HUES64 (cell line): ENCODE measurements at regions not wholly inside any gene's neighbourhood (a gene's known extent, or its start where the extent isn't known, plus 50 kb on each side); places are given as distances from the start of the nearest gene placed in this dataset.

ENCODE experiments used
- H3K27ac ChIP-seq: 2 replicates; pipeline ENCODE4 v1.7.0; 2013; ENCODE audit warnings: low read depth, low read length, inconsistent platforms
- H3K27me3 ChIP-seq: 2 replicates; pipeline ENCODE4 v1.6.1; 2013; ENCODE audit warnings: mild to moderate bottlenecking, low read length; ENCODE audit not compliant: insufficient read depth
- H3K36me3 ChIP-seq: 2 replicates; pipeline ENCODE4 v1.6.1; 2013; ENCODE audit warnings: mild to moderate bottlenecking, low read length; ENCODE audit not compliant: insufficient read depth
- H3K4me1 ChIP-seq: 2 replicates; pipeline ENCODE4 v1.6.1; 2013; ENCODE audit warnings: mild to moderate bottlenecking, low read length, moderate library complexity; ENCODE audit not compliant: insufficient read depth
- H3K4me3 ChIP-seq: 2 replicates; pipeline ENCODE4 v1.5.1; 2013; ENCODE audit warnings: mild to moderate bottlenecking, low read length, moderate library complexity
- H3K9ac ChIP-seq: 2 replicates; pipeline ENCODE4 v1.6.1; 2013; ENCODE audit warnings: mild to moderate bottlenecking, low read depth, low read length
- H3K9me3 ChIP-seq: 2 replicates; pipeline ENCODE4 v1.6.1; 2013; ENCODE audit warnings: low read depth, low read length; ENCODE audit not compliant: insufficient read depth
- WGBS: fragments of 150-250, 120-280 bp; methylation state at CpG from one replicate; pipeline ENCODE4 v1.1.7; 2013; ENCODE audit warnings: missing lambda C conversion rate; 5-methylcytosine and 5-hydroxymethylcytosine counted together

DNA sequence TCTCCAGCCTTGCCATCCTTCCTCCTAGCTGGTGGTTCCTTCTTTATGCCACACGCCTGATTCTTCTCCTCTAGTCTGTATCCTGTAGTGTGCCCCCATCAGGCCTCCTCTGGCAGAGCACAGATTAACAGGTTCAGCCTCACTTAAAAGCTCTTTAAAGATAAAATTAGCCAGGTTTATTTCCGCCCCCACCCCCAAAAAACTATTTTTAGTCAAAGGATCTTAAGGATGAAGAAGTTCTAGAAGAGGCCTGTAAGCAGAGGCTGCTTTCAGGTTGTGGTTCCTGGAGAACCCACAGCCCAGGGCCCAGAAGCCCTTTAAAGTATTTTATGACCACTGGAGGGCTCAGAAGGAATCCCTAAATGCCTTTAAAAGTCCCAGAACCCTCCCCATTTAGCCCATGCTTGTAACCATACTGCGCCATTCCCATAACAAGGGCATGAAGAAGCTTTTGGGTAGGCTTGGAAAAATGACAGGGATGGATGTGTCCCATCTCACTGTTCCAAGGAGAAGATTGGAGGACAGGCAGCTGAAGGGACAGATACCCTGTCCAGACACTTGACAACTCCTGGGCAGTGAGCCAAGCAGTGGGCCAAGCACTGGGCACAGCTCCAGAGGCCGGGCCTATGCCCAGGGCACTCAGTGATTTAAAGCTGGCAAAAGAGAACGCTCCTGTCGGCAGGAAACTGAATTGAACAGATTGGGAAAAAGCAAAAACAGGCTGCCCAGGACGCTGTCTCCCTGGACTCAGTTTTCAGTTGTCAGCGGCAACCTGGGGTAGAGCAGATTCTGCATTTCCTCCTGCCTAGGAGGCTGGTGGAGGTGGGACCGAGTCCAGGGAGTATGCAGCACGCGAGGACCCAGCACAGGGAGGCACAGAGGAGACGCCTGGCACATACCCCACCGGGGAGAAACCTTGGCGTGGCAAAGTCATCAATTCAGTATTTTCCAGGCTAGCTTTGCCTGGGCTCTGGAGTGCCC, 106.3 kb upstream of the SSBP2 start:
- H3K27ac ChIP-seq = no peak overlapping the region
- WGBS = 70% methylated on average over 13 of the region's 14 CpGs
- H3K9ac ChIP-seq = no peak overlapping the region

DNA sequence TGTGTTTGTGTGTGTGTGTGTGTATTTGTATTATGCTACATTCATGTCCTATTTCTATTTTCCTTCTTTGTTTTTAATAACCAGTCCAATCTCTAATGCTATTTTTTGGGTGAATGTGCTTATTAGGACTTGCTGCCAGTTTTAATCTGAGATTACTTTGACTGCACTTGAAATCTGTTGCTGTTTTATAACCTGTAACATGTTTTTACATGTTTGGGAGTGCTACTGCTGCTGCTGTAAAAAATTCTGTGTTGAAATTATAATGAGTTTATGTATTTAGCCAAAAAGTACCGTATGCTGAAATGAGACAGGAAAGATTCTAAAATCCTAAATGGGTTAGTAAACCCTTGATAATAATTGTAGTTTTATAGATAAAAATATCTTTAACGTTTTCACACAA, 104.7 kb upstream of the SSBP2 start:
- peaks cover 65% of the 10 kb centered on the region for H3K4me1 ChIP-seq
- no peak overlapping the region for H3K27ac ChIP-seq
- H3K27me3 ChIP-seq = no peaks in the 10 kb centered on the region
- no peaks in the 10 kb centered on the region for H3K36me3 ChIP-seq
- no peaks in the 10 kb centered on the region for H3K9me3 ChIP-seq
- H3K4me3 ChIP-seq = no peak overlapping the region
- 84% methylated on average over 1 of the region's 2 CpGs for WGBS
- no peak overlapping the region for H3K9ac ChIP-seq

More for the DNA sequence above, 106.3 kb upstream of the SSBP2 start:
- H3K27me3 ChIP-seq = no peaks in the 10 kb centered on the region
- no peaks in the 10 kb centered on the region for H3K36me3 ChIP-seq
- H3K4me3 ChIP-seq = no peak overlapping the region
- peaks cover 57% of the 10 kb centered on the region for H3K4me1 ChIP-seq
- no peaks in the 10 kb centered on the region for H3K9me3 ChIP-seq

DNA sequence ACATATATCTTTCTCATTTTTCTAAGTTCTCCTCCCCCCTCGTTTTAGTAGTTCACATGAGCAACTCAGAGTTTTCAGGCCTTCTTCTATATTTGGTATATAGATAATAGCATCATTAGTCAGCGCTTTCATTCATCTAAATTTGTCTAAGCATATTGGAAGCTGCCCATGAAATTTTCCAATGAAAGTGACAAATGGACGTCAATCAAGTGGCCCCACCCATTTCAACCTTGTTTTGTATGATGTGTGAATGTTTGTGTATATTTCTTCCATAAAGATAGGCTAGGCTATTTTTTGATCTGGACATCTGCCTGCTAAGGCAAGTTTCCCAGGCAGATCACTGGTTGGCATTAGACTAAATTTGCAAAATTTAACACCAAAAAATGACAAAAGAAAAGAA, 104.0 kb upstream of the SSBP2 start:
- Histone ChIP-seq H3K27me3 (no peaks in the 10 kb centered on the region), H3K4me3 (no peak overlapping the region), H3K9ac (no peak overlapping the region), H3K9me3 (no peaks in the 10 kb centered on the region), H3K4me1 (peaks cover 72% of the 10 kb centered on the region), H3K36me3 (no peaks in the 10 kb centered on the region), H3K27ac (no peak overlapping the region)
- WGBS = 81% methylated on average over 3 of the region's 3 CpGs

DNA sequence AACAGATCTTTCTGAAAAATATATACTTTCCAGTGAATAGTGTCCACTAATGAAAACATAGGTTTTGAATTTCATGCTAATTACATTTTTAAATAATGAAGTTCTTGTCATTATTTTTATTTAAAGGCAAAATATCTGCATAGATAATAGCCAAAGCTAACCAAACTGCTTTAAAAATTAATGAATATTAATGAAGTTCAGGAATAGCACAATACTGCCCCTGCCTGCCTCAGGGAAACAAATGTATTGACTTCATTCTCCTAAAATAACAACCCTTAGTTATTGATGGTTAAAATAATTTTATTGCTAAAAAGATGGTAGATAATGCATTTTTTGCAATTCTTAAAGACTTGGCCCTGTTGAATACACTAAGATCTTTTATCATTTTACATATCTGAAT, 103.6 kb upstream of the SSBP2 start:
- H3K9ac ChIP-seq = no peak overlapping the region
- H3K4me1 ChIP-seq = peaks cover 76% of the 10 kb centered on the region
- H3K4me3 ChIP-seq = no peak overlapping the region
- H3K36me3 ChIP-seq = no peaks in the 10 kb centered on the region
- no peaks in the 10 kb centered on the region for H3K9me3 ChIP-seq
- no peak overlapping the region for H3K27ac ChIP-seq
- no peaks in the 10 kb centered on the region for H3K27me3 ChIP-seq

DNA sequence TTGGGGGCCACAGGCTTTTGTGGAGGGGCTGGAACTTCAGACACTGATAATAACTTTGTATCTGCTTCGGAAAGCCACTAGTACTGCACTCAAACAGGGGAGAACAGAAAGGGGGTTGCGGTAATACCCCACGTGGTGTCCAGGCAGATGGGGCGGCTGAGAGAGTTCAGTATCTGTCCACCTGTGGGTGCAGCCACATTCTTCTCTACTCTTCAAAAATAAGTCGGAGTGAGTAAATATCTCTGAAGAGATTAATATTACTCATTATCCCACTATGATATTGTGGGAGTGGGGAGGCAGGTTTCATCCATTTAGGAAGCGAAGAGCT, 102.1 kb upstream of the SSBP2 start:
- H3K9ac ChIP-seq = no peak overlapping the region
- H3K27me3 ChIP-seq = no peaks in the 10 kb centered on the region
- H3K4me1 ChIP-seq = peaks cover 79% of the 10 kb centered on the region
- 39% methylated on average over 5 of the region's 6 CpGs for WGBS
- H3K4me3 ChIP-seq = peak overlapping the region; percentile 51
- H3K27ac ChIP-seq = peak overlapping the region; percentile 87; the same call in 1 of the 2 replicates
- H3K9me3 ChIP-seq = no peaks in the 10 kb centered on the region
- H3K36me3 ChIP-seq = no peaks in the 10 kb centered on the region

DNA sequence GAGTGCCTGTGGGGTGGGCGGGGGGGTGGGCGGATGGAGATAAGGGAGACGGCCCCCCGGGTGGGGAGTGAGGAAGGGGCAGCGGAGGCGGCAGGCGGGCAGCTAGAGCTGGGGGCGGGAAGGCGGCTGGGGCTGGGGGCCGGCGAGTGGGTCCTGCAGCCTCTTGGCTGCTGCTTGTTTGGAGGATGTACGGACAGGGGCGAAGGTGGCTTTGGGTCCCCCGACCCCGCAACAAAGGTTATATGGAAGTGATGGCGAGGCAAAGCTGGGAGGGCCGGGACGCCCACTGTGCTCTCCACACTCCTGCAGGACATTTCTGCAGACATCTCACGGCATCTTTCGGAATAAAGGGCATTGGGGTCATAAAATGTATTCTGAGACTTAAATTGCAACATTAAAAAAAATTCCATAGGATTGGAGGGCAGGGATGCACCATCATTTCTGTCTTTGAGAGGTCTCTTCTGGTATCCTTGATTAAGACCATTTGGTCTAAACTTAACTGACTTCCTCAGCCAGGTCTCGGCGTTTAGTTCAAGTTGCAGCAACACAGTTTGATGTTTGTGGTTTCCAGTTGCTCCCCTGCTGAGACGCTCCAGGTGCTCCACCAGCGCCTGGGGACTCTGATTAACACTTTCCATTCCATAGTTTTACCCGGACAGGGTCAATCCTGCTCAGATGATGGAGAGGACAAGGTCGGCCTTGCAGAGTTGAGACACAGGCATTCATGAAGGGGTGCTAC, 101.6 kb upstream of the SSBP2 start:
- Histone ChIP-seq H3K4me1 (peaks cover 77% of the 10 kb centered on the region), H3K9ac (peak overlapping the region; percentile 21)

DNA sequence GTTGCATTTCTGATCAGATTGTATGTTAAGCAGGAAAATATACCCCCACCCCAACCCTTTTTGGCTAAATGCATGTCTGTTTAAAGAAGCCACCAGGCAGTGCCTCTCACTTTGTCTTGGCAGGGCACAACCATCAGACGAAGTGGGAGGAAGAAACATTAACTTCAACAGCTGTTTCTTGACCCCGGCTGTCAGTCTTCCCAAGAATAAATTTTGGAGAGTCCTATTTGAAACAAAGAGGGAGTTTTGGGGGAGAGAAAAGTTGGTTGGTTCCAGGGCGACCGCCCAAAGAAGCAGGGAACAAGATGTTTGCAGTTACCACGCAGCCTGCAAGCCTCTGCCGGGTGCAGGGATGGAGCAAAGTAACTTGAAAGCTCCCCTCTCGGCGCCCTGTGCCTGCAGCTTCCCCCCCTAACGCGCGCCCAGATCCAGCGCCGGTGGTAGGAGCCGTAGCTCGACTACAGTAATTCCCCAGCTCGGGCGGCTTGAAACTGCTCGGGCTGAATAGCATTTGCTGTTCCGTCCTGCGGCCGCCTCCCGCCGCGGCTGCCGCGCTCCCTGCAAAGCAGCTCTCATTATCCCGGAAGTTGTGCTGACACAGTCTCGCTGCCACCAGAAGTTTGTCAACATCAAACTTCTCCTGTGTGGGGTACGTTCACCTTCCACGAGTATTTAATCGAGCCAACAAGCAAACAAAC, 100.7 kb upstream of the SSBP2 start:
- peak overlapping the region; percentile 83 for H3K9ac ChIP-seq
- peak overlapping the region; percentile 98 for H3K27ac ChIP-seq
- no peaks in the 10 kb centered on the region for H3K9me3 ChIP-seq
- WGBS = under 1% methylated on average over 30 of the region's 31 CpGs
- H3K27me3 ChIP-seq = no peaks in the 10 kb centered on the region
- no peaks in the 10 kb centered on the region for H3K36me3 ChIP-seq
- peaks cover 70% of the 10 kb centered on the region for H3K4me1 ChIP-seq
- peak overlapping the region; percentile 51 for H3K4me3 ChIP-seq

More for the DNA sequence above, 101.6 kb upstream of the SSBP2 start:
- WGBS = under 1% methylated on average over 25 of the region's 26 CpGs
- Histone ChIP-seq H3K27me3 (no peaks in the 10 kb centered on the region), H3K27ac (peak overlapping the region; percentile 87), H3K36me3 (no peaks in the 10 kb centered on the region), H3K9me3 (no peaks in the 10 kb centered on the region), H3K4me3 (peak overlapping the region; percentile 51)

DNA sequence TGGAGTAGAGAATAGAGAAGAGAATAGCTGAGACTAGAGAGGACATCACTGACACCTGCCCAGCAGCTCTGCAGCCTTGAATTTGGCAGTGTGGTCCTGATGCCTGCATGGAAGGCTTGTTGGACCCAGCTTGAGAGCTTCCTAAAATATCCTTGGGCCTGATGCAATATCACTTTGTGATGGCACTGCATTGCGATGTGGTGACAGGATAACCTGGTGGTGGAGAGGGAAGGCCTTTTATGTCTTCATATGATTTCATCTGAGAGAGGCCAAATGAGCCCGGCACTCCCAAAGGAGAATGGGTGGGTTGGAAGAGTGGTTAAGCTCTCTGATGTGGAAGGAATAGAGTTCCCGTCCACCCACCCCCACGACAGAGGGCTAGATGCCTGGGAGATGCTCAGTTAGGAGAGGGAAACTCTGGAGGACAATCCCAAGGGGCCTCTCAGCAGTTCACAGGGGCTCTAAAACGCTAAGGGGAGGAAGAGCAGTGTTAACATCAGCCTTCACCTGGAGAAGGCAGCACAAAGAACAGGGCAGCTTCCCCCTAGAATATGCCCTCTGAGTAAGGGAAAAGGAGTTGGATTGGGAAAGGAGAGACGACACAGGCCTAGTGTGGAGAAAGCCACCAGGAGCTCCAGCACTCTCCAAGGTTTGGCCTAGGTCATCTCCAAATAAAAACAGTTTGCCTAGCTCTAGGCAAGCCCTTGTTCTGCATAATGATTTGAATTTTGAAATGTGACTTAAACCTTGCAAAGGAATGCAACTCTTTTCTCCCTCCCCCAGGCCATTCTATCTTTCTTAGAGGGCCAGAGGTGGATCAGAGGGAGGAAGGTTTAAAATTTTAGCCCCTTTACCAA, 99.8 kb upstream of the SSBP2 start:
- Histone ChIP-seq H3K27ac (peak overlapping the region; percentile 98), H3K36me3 (no peaks in the 10 kb centered on the region), H3K9me3 (no peaks in the 10 kb centered on the region), H3K27me3 (no peaks in the 10 kb centered on the region), H3K4me1 (peaks cover 61% of the 10 kb centered on the region), H3K4me3 (peak overlapping the region; percentile 51), H3K9ac (peak overlapping the region; percentile 83)
- 60% methylated on average over 6 of the region's 6 CpGs for WGBS

DNA sequence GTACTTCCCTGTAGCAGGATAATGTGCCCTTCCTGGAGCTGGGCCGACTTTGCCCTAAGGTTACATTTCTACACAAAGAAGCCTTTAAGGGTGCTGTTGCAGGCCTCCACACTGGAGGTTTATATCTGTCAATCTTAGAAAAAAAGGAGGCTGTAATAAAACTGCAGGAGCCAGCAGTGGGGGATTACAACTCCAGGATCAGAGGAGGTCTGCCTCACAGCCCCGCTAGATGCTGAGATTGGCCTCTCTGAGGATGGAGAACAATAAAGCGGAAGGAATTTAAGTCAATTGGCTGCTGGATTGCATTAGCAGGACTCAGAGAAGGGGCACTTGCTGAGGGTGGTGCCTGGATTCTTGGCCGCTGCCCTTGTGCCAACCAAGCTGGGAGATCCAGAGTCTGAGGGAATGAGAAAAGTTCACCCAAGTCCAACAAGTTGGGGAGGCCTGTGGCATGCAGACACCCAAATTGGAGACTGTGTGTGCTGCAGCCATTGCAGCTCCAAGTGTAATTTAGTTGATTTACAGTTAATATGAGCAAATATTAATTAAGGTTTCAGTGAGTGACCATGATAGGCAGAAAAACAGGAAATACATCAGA, 99.0 kb upstream of the SSBP2 start:
- H3K9ac ChIP-seq = no peak overlapping the region
- peaks cover 54% of the 10 kb centered on the region for H3K4me1 ChIP-seq
- no peak overlapping the region for H3K27ac ChIP-seq

DNA sequence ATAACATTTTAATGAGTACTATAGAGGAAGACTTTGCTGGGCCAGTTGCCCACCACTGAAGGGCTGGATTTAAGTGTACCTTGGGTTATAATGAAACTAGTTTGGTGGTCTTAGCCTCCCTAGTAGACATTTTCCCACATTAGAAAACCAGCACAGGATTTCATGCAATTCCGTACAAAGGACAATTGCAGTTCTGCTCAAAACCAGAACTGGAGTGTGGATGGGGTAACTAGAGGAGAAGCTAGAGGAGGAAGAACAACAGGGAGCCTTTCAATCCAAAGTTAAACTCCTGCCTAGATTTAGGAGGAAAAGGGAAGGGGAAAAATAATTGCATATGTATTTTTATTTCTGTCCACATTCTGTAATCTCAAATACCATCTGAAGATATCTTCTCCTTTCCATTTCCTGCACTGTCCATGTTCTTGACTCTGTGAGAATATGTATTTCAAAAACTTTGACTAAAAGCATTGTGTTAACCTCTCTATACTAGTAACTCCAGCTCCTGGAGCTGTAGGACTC, 97.5 kb upstream of the SSBP2 start:
- H3K9ac ChIP-seq = no peak overlapping the region
- H3K36me3 ChIP-seq = no peaks in the 10 kb centered on the region
- H3K4me3 ChIP-seq = no peak overlapping the region
- H3K27ac ChIP-seq = no peak overlapping the region
- 61% methylated on average over 1 of the region's 1 CpG for WGBS
- H3K27me3 ChIP-seq = no peaks in the 10 kb centered on the region
- no peaks in the 10 kb centered on the region for H3K9me3 ChIP-seq
- H3K4me1 ChIP-seq = peaks cover 40% of the 10 kb centered on the region

More for the DNA sequence above, 99.0 kb upstream of the SSBP2 start:
- Histone ChIP-seq H3K9me3 (no peaks in the 10 kb centered on the region), H3K27me3 (no peaks in the 10 kb centered on the region), H3K4me3 (no peak overlapping the region), H3K36me3 (no peaks in the 10 kb centered on the region)
- WGBS = 92% methylated on average over 4 of the region's 4 CpGs
